PC-3 (cell line): ENCODE measurements at regions not wholly inside any gene's neighbourhood (a gene's known extent, or its start where the extent isn't known, plus 50 kb on each side); places are given as distances from the start of the nearest gene placed in this dataset.

Experiments used
- ATAC-seq: fragments of 200-7000 bp; cut with Tn5 transposase; 2 replicates; pipeline ENCODE4 v1.9.1; 2020; ENCODE audit warnings: mild to moderate bottlenecking, moderate library complexity
- BruUV-seq: library from RNA; stranded (reverse); fragments of 400-500 nt; replicated peaks from 2 replicates; lab custom pipeline; 2021; lab: Mats Ljungman, UMichigan
- CTCF ChIA-PET: fragments of 300-600 bp; sonication (Branson Sonifier 250); formaldehyde crosslinking; loops from one replicate; lab custom pipeline; 2022; ENCODE audit warnings: antibody characterized with exemption; lab: Charles Lee
- POLR2A ChIA-PET: fragments of 300-600 bp; sonication (Branson Sonifier 250); formaldehyde crosslinking; loops from one replicate; lab custom pipeline; 2022; ENCODE audit warnings: antibody characterized with exemption; ENCODE audit not compliant: unreplicated experiment; lab: Charles Lee
- DNase-seq: peaks from one replicate; pipeline ENCODE4 v3.0.0-alpha.2; 2015
- H2AFZ ChIP-seq: fragments of 300-600 bp; sonication (generic); 2 replicates; pipeline ENCODE4 v1.6.0; 2016; ENCODE audit warnings: antibody characterized with exemption, low read length
- H3F3A ChIP-seq: fragments of 300-600 bp; sonication (generic); one replicate; pipeline ENCODE4 v1.6.0; 2017; ENCODE audit warnings: antibody characterized with exemption, low read length, control low read depth, mild to moderate bottlenecking; ENCODE audit not compliant: unreplicated experiment
- H3K27ac ChIP-seq: fragments of 300-600 bp; sonication (generic); 2 replicates; pipeline ENCODE4 v1.5.1; 2016; ENCODE audit warnings: mild to moderate bottlenecking, low read length
- H3K27me3 ChIP-seq: fragments of 300-600 bp; sonication (generic); 2 replicates; pipeline ENCODE4 v1.6.1; 2016; ENCODE audit warnings: low read length, mixed read lengths
- H3K36me3 ChIP-seq: fragments of 300-600 bp; sonication (generic); 2 replicates; pipeline ENCODE4 v1.6.1; 2016; ENCODE audit warnings: low read depth, mixed run types, low read length, mixed read lengths
- H3K4me1 ChIP-seq: fragments of 300-600 bp; sonication (generic); 2 replicates; pipeline ENCODE4 v1.5.1; 2016; ENCODE audit warnings: low read length; ENCODE audit not compliant: insufficient read depth
- H3K4me2 ChIP-seq: fragments of 300-600 bp; sonication (generic); 2 replicates; pipeline ENCODE4 v1.6.0; 2016; ENCODE audit warnings: low read length
- H3K4me3 ChIP-seq: fragments of 300-600 bp; sonication (generic); 2 replicates; pipeline ENCODE4 v1.5.1; 2016; ENCODE audit warnings: mild to moderate bottlenecking, low read length, mixed read lengths
- H3K79me2 ChIP-seq: fragments of 300-600 bp; sonication (generic); 2 replicates; pipeline ENCODE4 v1.6.1; 2017; ENCODE audit warnings: low read length, mixed read lengths
- H3K9ac ChIP-seq: fragments of 300-600 bp; sonication (generic); 2 replicates; pipeline ENCODE4 v1.6.0; 2016; ENCODE audit warnings: mild to moderate bottlenecking, low read length
- H3K9me2 ChIP-seq: fragments of 300-600 bp; sonication (generic); replicated peaks from 2 replicates; pipeline ENCODE4 v1.6.1; 2016; ENCODE audit warnings: mixed run types, low read length, mixed read lengths
- H3K9me3 ChIP-seq: fragments of 300-600 bp; sonication (generic); 2 replicates; pipeline ENCODE4 v1.6.1; 2016; ENCODE audit warnings: low read length, mixed read lengths
- H4K20me1 ChIP-seq: fragments of 300-600 bp; sonication (generic); 2 replicates; pipeline ENCODE4 v1.6.1; 2016; ENCODE audit warnings: low read length, mixed read lengths
- CTCF ChIP-seq: fragments of 300-600 bp; sonication (generic); conservative IDR thresholded peaks from 2 replicates; pipeline ENCODE4 v1.5.1; 2017; ENCODE audit warnings: antibody characterized with exemption, low read depth, mild to moderate bottlenecking, low read length
- EZH2 ChIP-seq: fragments of 300-600 bp; sonication (generic); IDR thresholded peaks from one replicate; pipeline ENCODE4 v1.6.1; 2017; ENCODE audit warnings: antibody characterized with exemption, mild to moderate bottlenecking, low read length; ENCODE audit not compliant: unreplicated experiment
- EZH2phosphoT487 ChIP-seq: fragments of 300-600 bp; sonication (generic); IDR thresholded peaks from 2 replicates; pipeline ENCODE4 v1.6.1; 2018; ENCODE audit warnings: mild to moderate bottlenecking, antibody characterized with exemption, low read length, borderline replicate concordance
- intact Hi-C: fragments of 100-400 bp; cut with micrococcal nuclease; formaldehyde crosslinking; loops from 2 replicates; pipeline ENCODE4 v1.9.0; 2023

DNA sequence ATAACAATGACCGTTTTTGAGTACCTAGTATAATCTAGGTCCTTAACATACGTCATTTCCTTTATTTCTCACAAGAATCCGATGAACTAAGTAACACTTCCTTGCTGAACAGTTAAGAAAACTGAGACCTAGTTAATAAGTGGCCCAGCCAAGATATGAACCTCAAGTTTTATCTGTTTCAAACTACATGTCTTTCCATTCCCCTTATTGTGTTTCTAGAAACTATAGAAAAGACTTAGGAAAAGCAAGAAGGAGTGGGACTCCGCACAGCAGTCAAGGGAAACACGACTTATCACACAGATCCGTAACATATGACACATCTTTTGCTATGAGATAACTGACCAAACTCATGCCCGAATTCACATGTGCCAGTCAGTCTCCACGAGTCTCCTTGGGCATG is 221.2 kb upstream of the ADAMTS9 start:
- H3K9me2 ChIP-seq, result no peaks in the 10 kb centered on the region
- no peak overlapping the region for H3K9ac ChIP-seq
- TF ChIP-seq EZH2 (no peak), EZH2phosphoT487 (no peak), CTCF (no peak)
- H3K27ac ChIP-seq, result no peak overlapping the region
- no peak for DNase-seq
- ChIA-PET CTCF (no interaction called here), POLR2A (no interaction called here)
- no peaks in the 10 kb centered on the region for H3K27me3 ChIP-seq
- no peaks in the 10 kb centered on the region for H4K20me1 ChIP-seq
- no peaks in the 10 kb centered on the region for H3K4me1 ChIP-seq
- H3K4me2 ChIP-seq, result no peak overlapping the region
- no peaks in the 10 kb centered on the region for H3K79me2 ChIP-seq
- intact Hi-C loops, result no loop called here
- no peaks in the 10 kb centered on the region for H3K36me3 ChIP-seq
- H3K9me3 ChIP-seq, result no peaks in the 10 kb centered on the region
- BruUV-seq, result no TSS peak
- H2AFZ ChIP-seq, result no peak overlapping the region
- no peaks in the 10 kb centered on the region for H3F3A ChIP-seq
- no peak for ATAC-seq
- no peak overlapping the region for H3K4me3 ChIP-seq

GRCh38 chr3:64908251-64908685 is 220.5 kb upstream of the ADAMTS9 start:
- intact Hi-C loops, result no loop called here
- H3K4me3 ChIP-seq, result no peak overlapping the region
- no peak for TF ChIP-seq EZH2phosphoT487
- no peak for TF ChIP-seq EZH2
- no peak for TF ChIP-seq CTCF
- H3K9me2 ChIP-seq, result no peaks in the 10 kb centered on the region
- no peak overlapping the region for H3K27ac ChIP-seq
- H2AFZ ChIP-seq, result no peak overlapping the region
- no peak overlapping the region for H3K4me2 ChIP-seq
- no peaks in the 10 kb centered on the region for H4K20me1 ChIP-seq
- H3K4me1 ChIP-seq, result no peaks in the 10 kb centered on the region
- no peaks in the 10 kb centered on the region for H3K79me2 ChIP-seq
- no peak for ATAC-seq
- no peaks in the 10 kb centered on the region for H3K9me3 ChIP-seq
- BruUV-seq, result no TSS peak
- CTCF ChIA-PET, result no interaction called here
- H3K36me3 ChIP-seq, result no peaks in the 10 kb centered on the region
- H3K27me3 ChIP-seq, result no peaks in the 10 kb centered on the region
- H3K9ac ChIP-seq, result no peak overlapping the region
- DNase-seq, result no peak
- H3F3A ChIP-seq, result no peaks in the 10 kb centered on the region
- POLR2A ChIA-PET, result no interaction called here

DNA sequence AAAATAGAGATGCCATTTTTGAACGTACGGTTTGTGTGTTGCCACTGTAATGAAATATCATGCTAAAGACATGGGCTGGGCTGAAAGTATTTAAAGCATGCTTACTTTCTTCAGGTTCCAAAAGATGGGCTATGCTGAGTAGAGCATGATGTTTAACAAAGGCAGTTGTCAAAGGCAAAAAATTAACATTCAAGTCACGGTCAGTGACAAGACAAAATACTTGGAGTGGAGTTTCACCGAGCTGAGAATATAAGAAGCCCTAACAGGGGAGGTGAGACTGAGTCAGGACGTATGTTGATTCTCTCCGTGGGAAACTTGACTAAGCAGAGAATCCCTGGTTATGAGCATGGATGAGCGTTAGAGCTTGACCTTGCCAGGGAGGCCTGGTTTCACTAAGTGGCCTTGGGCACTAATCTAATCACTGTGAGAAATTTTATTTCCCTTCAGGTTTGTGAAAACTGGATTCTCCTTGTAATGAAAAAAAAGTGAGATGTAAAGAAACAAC is 218.2 kb upstream of the ADAMTS9 start:
- no peaks in the 10 kb centered on the region for H3K27me3 ChIP-seq
- H3K9me3 ChIP-seq, result no peaks in the 10 kb centered on the region
- H3K4me3 ChIP-seq, result no peak overlapping the region
- intact Hi-C loops, result no loop called here
- TF ChIP-seq EZH2, result no peak
- no peak for TF ChIP-seq CTCF
- TF ChIP-seq EZH2phosphoT487, result no peak
- no peak overlapping the region for H2AFZ ChIP-seq
- H3K27ac ChIP-seq, result no peak overlapping the region
- no peaks in the 10 kb centered on the region for H3K79me2 ChIP-seq
- no peaks in the 10 kb centered on the region for H3K9me2 ChIP-seq
- ATAC-seq (no peak), DNase-seq (no peak)
- ChIA-PET POLR2A (no interaction called here), CTCF (no interaction called here)
- BruUV-seq, result no TSS peak
- H3K4me1 ChIP-seq, result no peaks in the 10 kb centered on the region
- H4K20me1 ChIP-seq, result no peaks in the 10 kb centered on the region
- no peak overlapping the region for H3K4me2 ChIP-seq
- H3F3A ChIP-seq, result no peaks in the 10 kb centered on the region
- no peak overlapping the region for H3K9ac ChIP-seq
- no peaks in the 10 kb centered on the region for H3K36me3 ChIP-seq
